GM23338 (cell line): ENCODE measurements at regions not wholly inside any gene's neighbourhood (a gene's known extent, or its start where the extent isn't known, plus 50 kb on each side); places are given as distances from the start of the nearest gene placed in this dataset.

Experiments
- ATAC-seq: fragments of 200-7000 bp; cut with Tn5 transposase; 3 replicates; pipeline ENCODE4 v1.9.1; 2020
- DNase-seq: peaks from one replicate; pipeline ENCODE4 v3.0.0-alpha.2; 2015; ENCODE audit warnings: low spot score
- H2AFZ ChIP-seq: fragments of 200-600 bp; sonication (generic); 2 replicates; pipeline ENCODE4 v1.8.0; 2016; ENCODE audit warnings: antibody characterized with exemption, mild to moderate bottlenecking, moderate library complexity
- H3F3A ChIP-seq: fragments of 200-600 bp; sonication (generic); replicated peaks from 2 replicates; pipeline ENCODE4 v1.8.0; 2017; ENCODE audit warnings: antibody characterized with exemption, mixed run types, low read depth
- H3K27ac ChIP-seq: fragments of 200-600 bp; sonication (generic); 2 replicates; pipeline ENCODE4 v1.6.1; 2016; ENCODE audit warnings: low read depth
- H3K27me3 ChIP-seq: fragments of 200-600 bp; sonication (generic); 2 replicates; pipeline ENCODE4 v1.8.0; 2016; ENCODE audit warnings: mild to moderate bottlenecking, mixed run types, moderate library complexity; ENCODE audit not compliant: insufficient read depth
- H3K36me3 ChIP-seq: fragments of 200-600 bp; sonication (generic); 2 replicates; pipeline ENCODE4 v1.8.0; 2016; ENCODE audit warnings: mild to moderate bottlenecking; ENCODE audit not compliant: insufficient read depth
- H3K4me1 ChIP-seq: fragments of 200-600 bp; sonication (generic); 2 replicates; pipeline ENCODE4 v1.8.0; 2016; ENCODE audit warnings: mild to moderate bottlenecking, moderate library complexity; ENCODE audit not compliant: insufficient read depth
- H3K4me2 ChIP-seq: fragments of 200-600 bp; sonication (generic); 2 replicates; pipeline ENCODE4 v1.7.1; 2017; ENCODE audit warnings: mixed run types
- H3K4me3 ChIP-seq: fragments of 200-600 bp; sonication (generic); 2 replicates; pipeline ENCODE4 v1.6.1; 2016; ENCODE audit warnings: mixed run types
- H3K79me2 ChIP-seq: fragments of 200-600 bp; sonication (generic); replicated peaks from 2 replicates; pipeline ENCODE4 v1.8.0; 2017; ENCODE audit warnings: mild to moderate bottlenecking; ENCODE audit not compliant: insufficient read depth
- H3K9me2 ChIP-seq: fragments of 200-600 bp; sonication (generic); 2 replicates; pipeline ENCODE4 v1.8.0; 2017; ENCODE audit not compliant: insufficient read depth
- H4K20me1 ChIP-seq: fragments of 200-600 bp; sonication (generic); replicated peaks from 2 replicates; pipeline ENCODE4 v1.8.0; 2017; ENCODE audit warnings: mild to moderate bottlenecking; ENCODE audit not compliant: insufficient read depth
- H3K27ac Mint-ChIP-seq: 2 replicates; pipeline ENCODE4 v1.8.0; 2020; ENCODE audit warnings: inconsistent platforms, mild to moderate bottlenecking, moderate library complexity, mixed read lengths
- H3K27me3 Mint-ChIP-seq: 3 replicates; pipeline ENCODE4 v1.8.0; 2022; ENCODE audit warnings: low read depth, mild to moderate bottlenecking, moderate library complexity, mixed read lengths, inconsistent platforms; ENCODE audit not compliant: insufficient read depth, poor library complexity
- H3K36me3 Mint-ChIP-seq: 3 replicates; pipeline ENCODE4 v1.8.0; 2021; ENCODE audit warnings: low read depth, mild to moderate bottlenecking, inconsistent platforms, moderate library complexity, mixed read lengths
- H3K4me1 Mint-ChIP-seq: 3 replicates; pipeline ENCODE4 v1.8.0; 2020; ENCODE audit warnings: mild to moderate bottlenecking, inconsistent platforms, mixed read lengths
- H3K4me3 Mint-ChIP-seq: 3 replicates; pipeline ENCODE4 v1.8.0; 2021; ENCODE audit warnings: moderate library complexity, mild to moderate bottlenecking, inconsistent platforms, mixed read lengths
- H3K9me3 Mint-ChIP-seq: 3 replicates; pipeline ENCODE4 v1.8.0; 2020; ENCODE audit warnings: moderate library complexity, mild to moderate bottlenecking, inconsistent platforms, mixed read lengths
- CREB1 ChIP-seq: fragments of 250-450 bp; sonication (Bioruptor Pico); IDR thresholded peaks from 2 replicates; pipeline ENCODE4 v1.5.0; 2020; ENCODE audit warnings: low read depth, mild to moderate bottlenecking, moderate library complexity
- ETS1 ChIP-seq: IDR thresholded peaks from 2 replicates; pipeline ENCODE4 v1.6.1; 2016; ENCODE audit warnings: antibody characterized with exemption
- EZH2 ChIP-seq: fragments of 200-600 bp; sonication (generic); IDR thresholded peaks from one replicate; pipeline ENCODE4 v1.8.0; 2017; ENCODE audit warnings: antibody characterized with exemption, mild to moderate bottlenecking, low read depth; ENCODE audit not compliant: unreplicated experiment
- EZH2phosphoT487 ChIP-seq: fragments of 200-600 bp; sonication (generic); IDR thresholded peaks from one replicate; pipeline ENCODE4 v1.8.1; 2018; ENCODE audit warnings: antibody characterized with exemption; ENCODE audit not compliant: unreplicated experiment
- JUNB ChIP-seq: IDR thresholded peaks from one replicate; pipeline ENCODE4 v1.6.1; 2016; ENCODE audit warnings: antibody characterized with exemption; ENCODE audit not compliant: unreplicated experiment
- NANOG ChIP-seq: IDR thresholded peaks from 2 replicates; pipeline ENCODE4 v1.6.1; 2016; ENCODE audit warnings: antibody characterized with exemption, borderline replicate concordance
- POLR2AphosphoS5 ChIP-seq: IDR thresholded peaks from 2 replicates; pipeline ENCODE4 v1.6.1; 2016; ENCODE audit warnings: antibody characterized with exemption, low read depth
- STAT1 ChIP-seq: IDR thresholded peaks from one replicate; pipeline ENCODE4 v1.6.1; 2016; ENCODE audit warnings: antibody characterized with exemption; ENCODE audit not compliant: unreplicated experiment
- ZNF114 ChIP-seq: fragments of 250-450 bp; sonication (Bioruptor Pico); IDR thresholded peaks from 2 replicates; pipeline ENCODE4 v1.5.0; 2020; ENCODE audit warnings: mild to moderate bottlenecking, moderate library complexity
- ZNF331 ChIP-seq: fragments of 250-450 bp; sonication (Bioruptor Pico); IDR thresholded peaks from 2 replicates; pipeline ENCODE4 v1.5.0; 2020; ENCODE audit warnings: low read depth, mild to moderate bottlenecking, moderate library complexity
- TF ChIP-seq, protein P1 (sequence below), 2 experiments: fragments of 200-600 bp in 1 of 2; sonication (generic) in 1 of 2; conservative IDR thresholded peaks; 2 replicates each; pipeline versions ENCODE4 v1.5.1 to v1.6.1; 2016 to 2017; ENCODE audit warnings: antibody characterized with exemption in 2 of 2, low read depth in 2 of 2, mild to moderate bottlenecking in 2 of 2, moderate library complexity in 1 of 2
- TF ChIP-seq, protein P2 (sequence below): fragments of 250-450 bp; sonication (Bioruptor Pico); IDR thresholded peaks from 2 replicates; pipeline ENCODE4 v1.5.0; 2020; ENCODE audit warnings: mild to moderate bottlenecking, moderate library complexity
- TF ChIP-seq, protein P3 (sequence below): IDR thresholded peaks from one replicate; pipeline ENCODE4 v1.6.1; 2018; ENCODE audit warnings: antibody characterized with exemption; ENCODE audit not compliant: unreplicated experiment

- Histone ChIP-seq H3K9me2 (no peaks in the 10 kb centered on the region), H3F3A (no peaks in the 10 kb centered on the region), H3K4me3 (no peak overlapping the region), H3K27ac (no peak overlapping the region), H3K36me3 (no peaks in the 10 kb centered on the region), H3K4me1 (no peaks in the 10 kb centered on the region; the same call in 1 of the 2 replicates), H3K27me3 (no peaks in the 10 kb centered on the region), H3K4me2 (no peak overlapping the region), H4K20me1 (no peaks in the 10 kb centered on the region), H2AFZ (no peak overlapping the region), H3K79me2 (no peaks in the 10 kb centered on the region)
- H3K4me1 Mint-ChIP-seq: peaks cover 17% of the 10 kb centered on the region; the same call in 2 of the 3 replicates
- DNase-seq (no peak), ATAC-seq (peak; percentile 52)
- H3K27ac Mint-ChIP-seq: no peak overlapping the region
- peaks cover 7% of the 10 kb centered on the region for H3K27me3 Mint-ChIP-seq
- TF ChIP-seq, protein P1, sequence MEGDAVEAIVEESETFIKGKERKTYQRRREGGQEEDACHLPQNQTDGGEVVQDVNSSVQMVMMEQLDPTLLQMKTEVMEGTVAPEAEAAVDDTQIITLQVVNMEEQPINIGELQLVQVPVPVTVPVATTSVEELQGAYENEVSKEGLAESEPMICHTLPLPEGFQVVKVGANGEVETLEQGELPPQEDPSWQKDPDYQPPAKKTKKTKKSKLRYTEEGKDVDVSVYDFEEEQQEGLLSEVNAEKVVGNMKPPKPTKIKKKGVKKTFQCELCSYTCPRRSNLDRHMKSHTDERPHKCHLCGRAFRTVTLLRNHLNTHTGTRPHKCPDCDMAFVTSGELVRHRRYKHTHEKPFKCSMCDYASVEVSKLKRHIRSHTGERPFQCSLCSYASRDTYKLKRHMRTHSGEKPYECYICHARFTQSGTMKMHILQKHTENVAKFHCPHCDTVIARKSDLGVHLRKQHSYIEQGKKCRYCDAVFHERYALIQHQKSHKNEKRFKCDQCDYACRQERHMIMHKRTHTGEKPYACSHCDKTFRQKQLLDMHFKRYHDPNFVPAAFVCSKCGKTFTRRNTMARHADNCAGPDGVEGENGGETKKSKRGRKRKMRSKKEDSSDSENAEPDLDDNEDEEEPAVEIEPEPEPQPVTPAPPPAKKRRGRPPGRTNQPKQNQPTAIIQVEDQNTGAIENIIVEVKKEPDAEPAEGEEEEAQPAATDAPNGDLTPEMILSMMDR (conservative IDR thresholded peaks at IDR 0.05; ENCODE audit: low read depth in 2 of 2): no peak
- no peak for TF ChIP-seq ETS1
- no peak for TF ChIP-seq JUNB
- no peak for TF ChIP-seq EZH2
- TF ChIP-seq NANOG: no peak
- no peak for TF ChIP-seq ZNF331 (CRISPR knock-in tag)
- no peak for TF ChIP-seq POLR2AphosphoS5
- no peak for TF ChIP-seq EZH2phosphoT487
- TF ChIP-seq, protein P2, sequence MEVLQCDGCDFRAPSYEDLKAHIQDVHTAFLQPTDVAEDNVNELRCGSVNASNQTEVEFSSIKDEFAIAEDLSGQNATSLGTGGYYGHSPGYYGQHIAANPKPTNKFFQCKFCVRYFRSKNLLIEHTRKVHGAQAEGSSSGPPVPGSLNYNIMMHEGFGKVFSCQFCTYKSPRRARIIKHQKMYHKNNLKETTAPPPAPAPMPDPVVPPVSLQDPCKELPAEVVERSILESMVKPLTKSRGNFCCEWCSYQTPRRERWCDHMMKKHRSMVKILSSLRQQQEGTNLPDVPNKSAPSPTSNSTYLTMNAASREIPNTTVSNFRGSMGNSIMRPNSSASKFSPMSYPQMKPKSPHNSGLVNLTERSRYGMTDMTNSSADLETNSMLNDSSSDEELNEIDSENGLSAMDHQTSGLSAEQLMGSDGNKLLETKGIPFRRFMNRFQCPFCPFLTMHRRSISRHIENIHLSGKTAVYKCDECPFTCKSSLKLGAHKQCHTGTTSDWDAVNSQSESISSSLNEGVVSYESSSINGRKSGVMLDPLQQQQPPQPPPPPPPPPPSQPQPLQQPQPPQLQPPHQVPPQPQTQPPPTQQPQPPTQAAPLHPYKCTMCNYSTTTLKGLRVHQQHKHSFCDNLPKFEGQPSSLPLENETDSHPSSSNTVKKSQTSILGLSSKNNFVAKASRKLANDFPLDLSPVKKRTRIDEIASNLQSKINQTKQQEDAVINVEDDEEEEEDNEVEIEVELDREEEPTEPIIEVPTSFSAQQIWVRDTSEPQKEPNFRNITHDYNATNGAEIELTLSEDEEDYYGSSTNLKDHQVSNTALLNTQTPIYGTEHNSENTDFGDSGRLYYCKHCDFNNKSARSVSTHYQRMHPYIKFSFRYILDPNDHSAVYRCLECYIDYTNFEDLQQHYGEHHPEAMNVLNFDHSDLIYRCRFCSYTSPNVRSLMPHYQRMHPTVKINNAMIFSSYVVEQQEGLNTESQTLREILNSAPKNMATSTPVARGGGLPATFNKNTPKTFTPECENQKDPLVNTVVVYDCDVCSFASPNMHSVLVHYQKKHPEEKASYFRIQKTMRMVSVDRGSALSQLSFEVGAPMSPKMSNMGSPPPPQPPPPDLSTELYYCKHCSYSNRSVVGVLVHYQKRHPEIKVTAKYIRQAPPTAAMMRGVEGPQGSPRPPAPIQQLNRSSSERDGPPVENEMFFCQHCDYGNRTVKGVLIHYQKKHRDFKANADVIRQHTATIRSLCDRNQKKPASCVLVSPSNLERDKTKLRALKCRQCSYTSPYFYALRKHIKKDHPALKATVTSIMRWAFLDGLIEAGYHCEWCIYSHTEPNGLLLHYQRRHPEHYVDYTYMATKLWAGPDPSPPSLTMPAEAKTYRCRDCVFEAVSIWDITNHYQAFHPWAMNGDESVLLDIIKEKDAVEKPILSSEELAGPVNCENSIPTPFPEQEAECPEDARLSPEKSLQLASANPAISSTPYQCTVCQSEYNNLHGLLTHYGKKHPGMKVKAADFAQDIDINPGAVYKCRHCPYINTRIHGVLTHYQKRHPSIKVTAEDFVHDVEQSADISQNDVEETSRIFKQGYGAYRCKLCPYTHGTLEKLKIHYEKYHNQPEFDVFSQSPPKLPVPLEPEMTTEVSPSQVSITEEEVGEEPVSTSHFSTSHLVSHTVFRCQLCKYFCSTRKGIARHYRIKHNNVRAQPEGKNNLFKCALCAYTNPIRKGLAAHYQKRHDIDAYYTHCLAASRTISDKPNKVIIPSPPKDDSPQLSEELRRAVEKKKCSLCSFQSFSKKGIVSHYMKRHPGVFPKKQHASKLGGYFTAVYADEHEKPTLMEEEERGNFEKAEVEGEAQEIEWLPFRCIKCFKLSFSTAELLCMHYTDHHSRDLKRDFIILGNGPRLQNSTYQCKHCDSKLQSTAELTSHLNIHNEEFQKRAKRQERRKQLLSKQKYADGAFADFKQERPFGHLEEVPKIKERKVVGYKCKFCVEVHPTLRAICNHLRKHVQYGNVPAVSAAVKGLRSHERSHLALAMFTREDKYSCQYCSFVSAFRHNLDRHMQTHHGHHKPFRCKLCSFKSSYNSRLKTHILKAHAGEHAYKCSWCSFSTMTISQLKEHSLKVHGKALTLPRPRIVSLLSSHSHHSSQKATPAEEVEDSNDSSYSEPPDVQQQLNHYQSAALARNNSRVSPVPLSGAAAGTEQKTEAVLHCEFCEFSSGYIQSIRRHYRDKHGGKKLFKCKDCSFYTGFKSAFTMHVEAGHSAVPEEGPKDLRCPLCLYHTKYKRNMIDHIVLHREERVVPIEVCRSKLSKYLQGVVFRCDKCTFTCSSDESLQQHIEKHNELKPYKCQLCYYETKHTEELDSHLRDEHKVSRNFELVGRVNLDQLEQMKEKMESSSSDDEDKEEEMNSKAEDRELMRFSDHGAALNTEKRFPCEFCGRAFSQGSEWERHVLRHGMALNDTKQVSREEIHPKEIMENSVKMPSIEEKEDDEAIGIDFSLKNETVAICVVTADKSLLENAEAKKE: no peak
- TF ChIP-seq, protein P3, sequence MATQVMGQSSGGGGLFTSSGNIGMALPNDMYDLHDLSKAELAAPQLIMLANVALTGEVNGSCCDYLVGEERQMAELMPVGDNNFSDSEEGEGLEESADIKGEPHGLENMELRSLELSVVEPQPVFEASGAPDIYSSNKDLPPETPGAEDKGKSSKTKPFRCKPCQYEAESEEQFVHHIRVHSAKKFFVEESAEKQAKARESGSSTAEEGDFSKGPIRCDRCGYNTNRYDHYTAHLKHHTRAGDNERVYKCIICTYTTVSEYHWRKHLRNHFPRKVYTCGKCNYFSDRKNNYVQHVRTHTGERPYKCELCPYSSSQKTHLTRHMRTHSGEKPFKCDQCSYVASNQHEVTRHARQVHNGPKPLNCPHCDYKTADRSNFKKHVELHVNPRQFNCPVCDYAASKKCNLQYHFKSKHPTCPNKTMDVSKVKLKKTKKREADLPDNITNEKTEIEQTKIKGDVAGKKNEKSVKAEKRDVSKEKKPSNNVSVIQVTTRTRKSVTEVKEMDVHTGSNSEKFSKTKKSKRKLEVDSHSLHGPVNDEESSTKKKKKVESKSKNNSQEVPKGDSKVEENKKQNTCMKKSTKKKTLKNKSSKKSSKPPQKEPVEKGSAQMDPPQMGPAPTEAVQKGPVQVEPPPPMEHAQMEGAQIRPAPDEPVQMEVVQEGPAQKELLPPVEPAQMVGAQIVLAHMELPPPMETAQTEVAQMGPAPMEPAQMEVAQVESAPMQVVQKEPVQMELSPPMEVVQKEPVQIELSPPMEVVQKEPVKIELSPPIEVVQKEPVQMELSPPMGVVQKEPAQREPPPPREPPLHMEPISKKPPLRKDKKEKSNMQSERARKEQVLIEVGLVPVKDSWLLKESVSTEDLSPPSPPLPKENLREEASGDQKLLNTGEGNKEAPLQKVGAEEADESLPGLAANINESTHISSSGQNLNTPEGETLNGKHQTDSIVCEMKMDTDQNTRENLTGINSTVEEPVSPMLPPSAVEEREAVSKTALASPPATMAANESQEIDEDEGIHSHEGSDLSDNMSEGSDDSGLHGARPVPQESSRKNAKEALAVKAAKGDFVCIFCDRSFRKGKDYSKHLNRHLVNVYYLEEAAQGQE: no peak
- no peak for TF ChIP-seq CREB1 (CRISPR knock-in tag)
- TF ChIP-seq ZNF114 (CRISPR knock-in tag): no peak
- TF ChIP-seq STAT1: no peak
- H3K9me3 Mint-ChIP-seq: no peaks in the 10 kb centered on the region; the same call in 2 of the 3 replicates
- H3K4me3 Mint-ChIP-seq: no peak overlapping the region
- no peaks in the 10 kb centered on the region for H3K36me3 Mint-ChIP-seq
Measured at GRCh38 chr1:30242722-30243457, 480.5 kb downstream of the MATN1 start.
